Sigmoid colon (tissue), 4 donors: ENCODE measurements at regions not wholly inside any gene's neighbourhood (a gene's known extent, or its start where the extent isn't known, plus 50 kb on each side); places are given as distances from the start of the nearest gene placed in this dataset.

Experiments
- POLR2A ChIP-seq, 2 donors: fragments of 450-650 bp; IDR thresholded peaks; one replicate each; pipeline ENCODE4 v1.6.1; 2016; ENCODE audit warnings: antibody characterized with exemption in 2 of 2, mild to moderate bottlenecking in 2 of 2, moderate library complexity in 2 of 2
- POLR2AphosphoS5 ChIP-seq, 4 donors: sonication (generic); formaldehyde crosslinking; IDR thresholded peaks; one replicate each; pipeline ENCODE4 v1.6.1; 2017; ENCODE audit warnings: antibody characterized with exemption in 4 of 4

DNA sequence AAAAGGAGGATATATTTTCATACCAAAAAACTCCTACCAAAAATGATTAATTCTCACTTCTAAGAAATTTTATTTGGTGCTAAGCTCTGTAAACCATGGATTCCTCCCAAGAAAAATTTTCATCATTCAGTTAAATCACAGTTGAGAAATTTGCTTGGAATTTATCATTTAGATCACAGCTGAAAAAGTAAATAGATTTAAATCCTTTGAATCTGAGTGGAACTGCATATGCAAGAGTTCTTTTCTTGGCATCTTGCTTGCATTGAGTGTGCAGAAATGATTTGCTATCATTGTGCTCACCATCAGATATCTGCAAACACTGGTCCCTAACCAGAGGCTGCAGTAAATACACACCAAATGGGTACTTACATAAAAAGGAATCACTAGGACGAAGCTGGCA lies 836.1 kb upstream of the CDH6 start:
- TF ChIP-seq POLR2A (IDR thresholded peaks at IDR 0.05) = no peak
- TF ChIP-seq POLR2AphosphoS5 (IDR thresholded peaks at IDR 0.05) = no peak
